ENCODE measurements at regions not wholly inside any gene's neighbourhood (a gene's known extent, or its start where the extent isn't known, plus 50 kb on each side); places are given as distances from the start of the nearest gene placed in this dataset.

- Histone ChIP-seq H3K36me3 (ENCODE audit: control insufficient read depth, insufficient read depth, low read length) (no peaks in the 10 kb centered on the region), H3K4me3 (ENCODE audit: low read depth, low read length) (no peak overlapping the region), H3K27me3 (ENCODE audit: control insufficient read depth, insufficient read depth, low read length) (no peaks in the 10 kb centered on the region)
- ChIA-PET CTCF (interaction anchor here (0.6 to 2.0 kb wide), 24 partner anchors 13 to 1198 kb away, joined by 3 to 13 read pairs (median 3); no protein-coding TSS in a partner anchor), POLR2A (interaction anchor here (0.6 kb wide), 1 partner anchor 53 kb away, joined by 4 read pairs; no protein-coding TSS in a partner anchor)
- TF ChIP-seq, protein P1, sequence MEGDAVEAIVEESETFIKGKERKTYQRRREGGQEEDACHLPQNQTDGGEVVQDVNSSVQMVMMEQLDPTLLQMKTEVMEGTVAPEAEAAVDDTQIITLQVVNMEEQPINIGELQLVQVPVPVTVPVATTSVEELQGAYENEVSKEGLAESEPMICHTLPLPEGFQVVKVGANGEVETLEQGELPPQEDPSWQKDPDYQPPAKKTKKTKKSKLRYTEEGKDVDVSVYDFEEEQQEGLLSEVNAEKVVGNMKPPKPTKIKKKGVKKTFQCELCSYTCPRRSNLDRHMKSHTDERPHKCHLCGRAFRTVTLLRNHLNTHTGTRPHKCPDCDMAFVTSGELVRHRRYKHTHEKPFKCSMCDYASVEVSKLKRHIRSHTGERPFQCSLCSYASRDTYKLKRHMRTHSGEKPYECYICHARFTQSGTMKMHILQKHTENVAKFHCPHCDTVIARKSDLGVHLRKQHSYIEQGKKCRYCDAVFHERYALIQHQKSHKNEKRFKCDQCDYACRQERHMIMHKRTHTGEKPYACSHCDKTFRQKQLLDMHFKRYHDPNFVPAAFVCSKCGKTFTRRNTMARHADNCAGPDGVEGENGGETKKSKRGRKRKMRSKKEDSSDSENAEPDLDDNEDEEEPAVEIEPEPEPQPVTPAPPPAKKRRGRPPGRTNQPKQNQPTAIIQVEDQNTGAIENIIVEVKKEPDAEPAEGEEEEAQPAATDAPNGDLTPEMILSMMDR (IDR thresholded peaks at IDR 0.05; ENCODE audit: insufficient read depth, low read depth, low read length), result peak; percentile 89
- no peak for DNase-seq (ENCODE audit: low read depth)
These were observed 122.3 kb upstream of the LYZL2 start for GRCh38 chr10:30751678-30752331.

GRCh38 chr10:30750971-30751677 is 121.6 kb upstream of the LYZL2 start:
- Histone ChIP-seq H3K36me3 (ENCODE audit: control insufficient read depth, insufficient read depth, low read length) (no peaks in the 10 kb centered on the region), H3K27me3 (ENCODE audit: control insufficient read depth, insufficient read depth, low read length) (no peaks in the 10 kb centered on the region), H3K4me3 (ENCODE audit: low read depth, low read length) (no peak overlapping the region)
- ChIA-PET CTCF (interaction anchor here (0.6 to 2.0 kb wide), 17 partner anchors 12 to 1099 kb away, joined by 3 to 13 read pairs (median 3); no protein-coding TSS in a partner anchor), POLR2A (no interaction called here)
- no peak for DNase-seq (ENCODE audit: low read depth)
- TF ChIP-seq, protein P1 (IDR thresholded peaks at IDR 0.05; ENCODE audit: insufficient read depth, low read depth, low read length), result no peak

GRCh38 chr10:30749385-30749784 is 119.8 kb upstream of the LYZL2 start:
- TF ChIP-seq, protein P1 (IDR thresholded peaks at IDR 0.05; ENCODE audit: insufficient read depth, low read depth, low read length), result no peak
- H3K36me3 ChIP-seq (ENCODE audit: control insufficient read depth, insufficient read depth, low read length), result no peaks in the 10 kb centered on the region
- ChIA-PET CTCF (interaction anchor here (0.8 to 1.9 kb wide), 4 partner anchors 20 to 62 kb away, joined by 3 to 7 read pairs (median 3); no protein-coding TSS in a partner anchor), POLR2A (no interaction called here)
- no peak for DNase-seq (ENCODE audit: low read depth)
- no peak overlapping the region for H3K4me3 ChIP-seq (ENCODE audit: low read depth, low read length)
- no peaks in the 10 kb centered on the region for H3K27me3 ChIP-seq (ENCODE audit: control insufficient read depth, insufficient read depth, low read length)

- Histone ChIP-seq H3K27me3 (ENCODE audit: control insufficient read depth, insufficient read depth, low read length) (no peaks in the 10 kb centered on the region), H3K4me3 (ENCODE audit: low read depth, low read length) (no peak overlapping the region), H3K36me3 (ENCODE audit: control insufficient read depth, insufficient read depth, low read length) (no peaks in the 10 kb centered on the region)
- TF ChIP-seq, protein P1 (IDR thresholded peaks at IDR 0.05; ENCODE audit: insufficient read depth, low read depth, low read length), result no peak
- ChIA-PET POLR2A (no interaction called here), CTCF (interaction anchor here (1.1 to 1.9 kb wide), 3 partner anchors 11 to 60 kb away, joined by 3 to 7 read pairs (median 3); no protein-coding TSS in a partner anchor)
- no peak for DNase-seq (ENCODE audit: low read depth)
These were observed 118.8 kb upstream of the LYZL2 start for GRCh38 chr10:30748152-30748973.
